Effector memory CD8-positive, alpha-beta T cell (primary cell): ENCODE measurements at regions not wholly inside any gene's neighbourhood (a gene's known extent, or its start where the extent isn't known, plus 50 kb on each side); places are given as distances from the start of the nearest gene placed in this dataset.
"Not testable (repeated sequence)": the region's sequence is repeated elsewhere in the genome, so short reads cannot be mapped to it uniquely, and the experiment has no call there.

Experiments used
- ATAC-seq: fragments of 150-1000 bp; cut with Tn5 transposase; replicated peaks from 2 replicates; pipeline ENCODE4 v1.10.0; 2021; ENCODE audit warnings: mild to moderate bottlenecking, moderate library complexity
- DNase-seq, 3 experiments: peaks; one replicate each; pipeline ENCODE4 v3.0.0; 2021
- H3K27ac Mint-ChIP-seq, 2 donors: one replicate each; pipeline ENCODE4 v1.8.0; 2022; ENCODE audit warnings: mild to moderate bottlenecking in 2 of 2, mixed read lengths in 2 of 2, moderate library complexity in 2 of 2
- H3K27me3 Mint-ChIP-seq, 2 donors: one replicate each; pipeline ENCODE4 v1.8.0; 2022; ENCODE audit warnings: mixed read lengths in 2 of 2
- H3K36me3 Mint-ChIP-seq: one replicate; pipeline ENCODE4 v1.8.0; 2022; ENCODE audit warnings: mild to moderate bottlenecking, moderate library complexity, mixed read lengths; ENCODE audit not compliant: insufficient read depth
- H3K4me1 Mint-ChIP-seq, 2 donors: one replicate each; pipeline ENCODE4 v1.8.0; 2022; ENCODE audit warnings: low read depth in 2 of 2, mixed read lengths in 2 of 2
- H3K4me3 Mint-ChIP-seq, 2 donors: one replicate each; pipeline ENCODE4 v1.8.0; 2022; ENCODE audit warnings: mild to moderate bottlenecking in 2 of 2, mixed read lengths in 2 of 2, moderate library complexity in 2 of 2
- H3K9me3 Mint-ChIP-seq, 2 donors: one replicate each; pipeline ENCODE4 v1.8.0; 2022; ENCODE audit warnings: mixed read lengths in 2 of 2

- Mint-ChIP-seq H3K4me1 (peaks cover 19 to 27% of the 10 kb centered on the region in 2 donors), H3K36me3 (peaks cover 3% of the 10 kb centered on the region), H3K9me3 (peaks cover 0 to 7% of the 10 kb centered on the region in 2 donors), H3K4me3 (no peak overlapping the region), H3K27me3 (no peaks in the 10 kb centered on the region), H3K27ac (no peak overlapping the region)
- DNase-seq (no peak), ATAC-seq (no peak)
Measured at GRCh38 chr10:4239186-4239585, 454.2 kb upstream of the KLF6 start.

GRCh38 chr10:4236905-4237304, 451.9 kb upstream of the KLF6 start:
- not testable (repeated sequence) for H3K9me3 Mint-ChIP-seq, ATAC-seq, H3K36me3 Mint-ChIP-seq, H3K27me3 Mint-ChIP-seq, H3K4me3 Mint-ChIP-seq, H3K27ac Mint-ChIP-seq, DNase-seq
- peaks cover 17 to 28% of the 10 kb centered on the region in 2 donors for H3K4me1 Mint-ChIP-seq

GRCh38 chr10:4234661-4235060, 449.7 kb upstream of the KLF6 start:
- peaks cover 0 to 7% of the 10 kb centered on the region in 2 donors for H3K9me3 Mint-ChIP-seq
- peak; percentile 96 for ATAC-seq
- H3K4me3 Mint-ChIP-seq: peak overlapping the region; percentile 31 to 32
- DNase-seq: peak; percentile 63 to 76 (median 72)
- peak overlapping the region; percentile 29 to 66 for H3K27ac Mint-ChIP-seq
- no peaks in the 10 kb centered on the region for H3K27me3 Mint-ChIP-seq
- peaks cover 3% of the 10 kb centered on the region for H3K36me3 Mint-ChIP-seq
- peaks cover 16 to 26% of the 10 kb centered on the region in 2 donors for H3K4me1 Mint-ChIP-seq

- no peaks in the 10 kb centered on the region for H3K9me3 Mint-ChIP-seq
- no peak for ATAC-seq
- H3K27ac Mint-ChIP-seq: peak overlapping the region in 1 of 2 donors; percentile 16
- H3K36me3 Mint-ChIP-seq: peaks cover 3% of the 10 kb centered on the region
- no peaks in the 10 kb centered on the region for H3K27me3 Mint-ChIP-seq
- DNase-seq: no peak
- H3K4me3 Mint-ChIP-seq: no peak overlapping the region
- H3K4me1 Mint-ChIP-seq: peaks cover 14 to 26% of the 10 kb centered on the region in 2 donors
Measured at GRCh38 chr10:4231439-4231838, 446.4 kb upstream of the KLF6 start.

GRCh38 chr10:4230036-4230435, 445.0 kb upstream of the KLF6 start:
- Mint-ChIP-seq H3K4me1 (peaks cover 8 to 14% of the 10 kb centered on the region in 2 donors), H3K36me3 (peaks cover 3% of the 10 kb centered on the region)

GRCh38 chr10:4229106-4229505, 444.1 kb upstream of the KLF6 start:
- no peak for DNase-seq
- Mint-ChIP-seq H3K27ac (no peak overlapping the region), H3K4me3 (no peak overlapping the region), H3K36me3 (no peaks in the 10 kb centered on the region), H3K9me3 (no peaks in the 10 kb centered on the region), H3K27me3 (no peaks in the 10 kb centered on the region), H3K4me1 (peaks cover 3 to 10% of the 10 kb centered on the region in 2 donors)
- ATAC-seq: no peak

More at GRCh38 chr10:4230036-4230435, 445.0 kb upstream of the KLF6 start:
- no peak for DNase-seq
- H3K4me3 Mint-ChIP-seq: no peak overlapping the region
- no peak for ATAC-seq
- H3K9me3 Mint-ChIP-seq: no peaks in the 10 kb centered on the region
- H3K27ac Mint-ChIP-seq: no peak overlapping the region
- no peaks in the 10 kb centered on the region for H3K27me3 Mint-ChIP-seq

GRCh38 chr10:4227586-4227985, 442.6 kb upstream of the KLF6 start:
- no peaks in the 10 kb centered on the region for H3K36me3 Mint-ChIP-seq
- DNase-seq (no peak), ATAC-seq (no peak)
- peaks cover 3 to 6% of the 10 kb centered on the region in 2 donors for H3K4me1 Mint-ChIP-seq
- no peaks in the 10 kb centered on the region for H3K27me3 Mint-ChIP-seq
- H3K9me3 Mint-ChIP-seq: no peaks in the 10 kb centered on the region
- no peak overlapping the region for H3K27ac Mint-ChIP-seq
- H3K4me3 Mint-ChIP-seq: no peak overlapping the region

GRCh38 chr10:4226941-4227540, 442.0 kb upstream of the KLF6 start:
- H3K27ac Mint-ChIP-seq: no peak overlapping the region
- no peaks in the 10 kb centered on the region for H3K9me3 Mint-ChIP-seq
- no peaks in the 10 kb centered on the region for H3K36me3 Mint-ChIP-seq
- no peak for ATAC-seq
- no peaks in the 10 kb centered on the region for H3K27me3 Mint-ChIP-seq
- no peak overlapping the region for H3K4me3 Mint-ChIP-seq
- H3K4me1 Mint-ChIP-seq: peaks cover 0 to under 1% of the 10 kb centered on the region in 2 donors
- no peak for DNase-seq

- Mint-ChIP-seq H3K36me3 (no peaks in the 10 kb centered on the region), H3K9me3 (no peaks in the 10 kb centered on the region), H3K27me3 (peaks cover 0 to 5% of the 10 kb centered on the region in 2 donors), H3K4me3 (no peak overlapping the region), H3K27ac (no peak overlapping the region), H3K4me1 (peaks cover 0 to 4% of the 10 kb centered on the region in 2 donors)
- ATAC-seq (no peak), DNase-seq (no peak)
Measured at GRCh38 chr10:4224178-4224577, 439.2 kb upstream of the KLF6 start.

- ATAC-seq, DNase-seq, H3K27ac Mint-ChIP-seq, H3K27me3 Mint-ChIP-seq, H3K9me3 Mint-ChIP-seq, H3K4me1 Mint-ChIP-seq, H3K4me3 Mint-ChIP-seq, H3K36me3 Mint-ChIP-seq: not testable (repeated sequence)
Measured at GRCh38 chr10:4221310-4221709, 436.3 kb upstream of the KLF6 start.

GRCh38 chr10:4219901-4220300, 434.9 kb upstream of the KLF6 start:
- Mint-ChIP-seq H3K27me3 (peaks cover 9 to 10% of the 10 kb centered on the region in 2 donors), H3K36me3 (no peaks in the 10 kb centered on the region), H3K4me3 (no peak overlapping the region), H3K9me3 (no peaks in the 10 kb centered on the region), H3K27ac (no peak overlapping the region), H3K4me1 (peaks cover 0 to 4% of the 10 kb centered on the region in 2 donors)
- no peak for DNase-seq
- ATAC-seq: no peak

GRCh38 chr10:4217653-4218052, 432.6 kb upstream of the KLF6 start:
- no peak for DNase-seq
- ATAC-seq: no peak
- no peak overlapping the region for H3K27ac Mint-ChIP-seq
- H3K4me1 Mint-ChIP-seq: peaks cover 0 to 4% of the 10 kb centered on the region in 2 donors
- no peaks in the 10 kb centered on the region for H3K36me3 Mint-ChIP-seq
- H3K9me3 Mint-ChIP-seq: no peaks in the 10 kb centered on the region
- peaks cover 9 to 10% of the 10 kb centered on the region in 2 donors for H3K27me3 Mint-ChIP-seq
- H3K4me3 Mint-ChIP-seq: no peak overlapping the region

GRCh38 chr10:4217187-4217586, 432.2 kb upstream of the KLF6 start:
- Mint-ChIP-seq H3K27ac (no peak overlapping the region), H3K4me3 (no peak overlapping the region), H3K9me3 (no peaks in the 10 kb centered on the region), H3K27me3 (peaks cover 9 to 10% of the 10 kb centered on the region in 2 donors), H3K4me1 (peaks cover 0 to 4% of the 10 kb centered on the region in 2 donors), H3K36me3 (no peaks in the 10 kb centered on the region)
- no peak for DNase-seq
- ATAC-seq: no peak

- peaks cover 0 to 4% of the 10 kb centered on the region in 2 donors for H3K4me1 Mint-ChIP-seq
- no peak overlapping the region for H3K4me3 Mint-ChIP-seq
- H3K36me3 Mint-ChIP-seq: no peaks in the 10 kb centered on the region
- H3K9me3 Mint-ChIP-seq: no peaks in the 10 kb centered on the region
- DNase-seq (no peak), ATAC-seq (no peak)
- H3K27me3 Mint-ChIP-seq: peaks cover 9 to 10% of the 10 kb centered on the region in 2 donors
- H3K27ac Mint-ChIP-seq: no peak overlapping the region
Measured at GRCh38 chr10:4216726-4217125, 431.7 kb upstream of the KLF6 start.
